Ishikawa (cell line): ENCODE measurements at regions not wholly inside any gene's neighbourhood (a gene's known extent, or its start where the extent isn't known, plus 50 kb on each side); places are given as distances from the start of the nearest gene placed in this dataset.

Experiments used
- CEBPB ChIP-seq: IDR thresholded peaks from 2 replicates; pipeline ENCODE4 v1.6.1; 2012
- EP300 ChIP-seq: IDR thresholded peaks from 2 replicates; pipeline ENCODE4 v1.6.1; 2012; ENCODE audit warnings: borderline replicate concordance
- FOXM1 ChIP-seq: IDR thresholded peaks from 2 replicates; pipeline ENCODE4 v1.6.1; 2012; ENCODE audit warnings: low read depth, borderline replicate concordance
- RAD21 ChIP-seq: IDR thresholded peaks from 2 replicates; pipeline ENCODE4 v1.6.1; 2012; ENCODE audit warnings: low read depth
- TAF1 ChIP-seq: IDR thresholded peaks from 2 replicates; pipeline ENCODE4 v1.6.1; 2012; ENCODE audit warnings: low read depth, mild to moderate bottlenecking
- TEAD4 ChIP-seq: IDR thresholded peaks from 2 replicates; pipeline ENCODE4 v1.6.1; 2012
- YY1 ChIP-seq: IDR thresholded peaks from 2 replicates; pipeline ENCODE4 v1.6.1; 2012; ENCODE audit warnings: low read depth
- TF ChIP-seq, protein P1 (sequence below): IDR thresholded peaks from 2 replicates; pipeline ENCODE4 v1.6.1; 2012
- TF ChIP-seq, protein P2 (sequence below): IDR thresholded peaks from 2 replicates; pipeline ENCODE4 v1.6.1; 2012
- TF ChIP-seq, protein P3 (sequence below): IDR thresholded peaks from 2 replicates; pipeline ENCODE4 v1.6.1; 2012; ENCODE audit warnings: low read depth, mild to moderate bottlenecking

DNA sequence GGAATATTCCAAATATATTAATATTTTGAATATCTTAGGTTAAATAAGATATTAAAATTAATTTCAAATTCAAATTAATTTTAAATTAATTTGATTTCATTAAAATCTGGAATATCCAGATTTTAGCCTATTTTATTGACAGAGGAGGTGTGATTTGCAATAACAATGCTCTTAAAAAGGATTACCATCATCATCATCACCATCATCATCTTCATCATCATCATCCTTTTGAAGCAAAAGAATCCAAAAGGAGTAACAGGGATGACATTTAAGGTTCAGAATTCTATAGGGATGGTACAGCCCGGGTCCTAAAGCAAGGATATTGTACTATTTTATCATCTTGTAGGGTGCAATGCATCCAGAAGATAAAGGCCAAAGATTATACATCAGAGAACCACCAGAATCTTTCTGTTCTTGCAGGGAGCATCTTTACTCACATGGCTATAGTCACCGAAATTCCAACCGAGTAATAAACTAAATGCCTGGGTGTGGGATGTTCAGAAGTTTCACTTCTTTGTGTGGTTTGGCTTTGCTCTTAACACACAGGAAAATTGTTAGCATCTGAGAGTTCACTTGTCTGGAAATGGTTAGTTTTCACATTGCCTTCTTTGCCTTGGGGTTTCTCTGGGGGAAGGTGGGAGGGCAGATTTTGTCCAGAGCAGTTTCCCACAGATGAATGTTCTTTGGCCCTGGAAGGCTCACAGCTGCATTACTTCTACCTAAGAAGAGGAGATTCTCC is 99.1 kb upstream of the ITGA6 start:
- TF ChIP-seq CEBPB = no peak
- TF ChIP-seq, protein P1, sequence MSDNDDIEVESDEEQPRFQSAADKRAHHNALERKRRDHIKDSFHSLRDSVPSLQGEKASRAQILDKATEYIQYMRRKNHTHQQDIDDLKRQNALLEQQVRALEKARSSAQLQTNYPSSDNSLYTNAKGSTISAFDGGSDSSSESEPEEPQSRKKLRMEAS = no peak
- no peak for TF ChIP-seq RAD21
- TF ChIP-seq TAF1 = no peak
- TF ChIP-seq EP300 = no peak
- no peak for TF ChIP-seq YY1
- no peak for TF ChIP-seq FOXM1
- TF ChIP-seq TEAD4 = no peak
- TF ChIP-seq, protein P2, sequence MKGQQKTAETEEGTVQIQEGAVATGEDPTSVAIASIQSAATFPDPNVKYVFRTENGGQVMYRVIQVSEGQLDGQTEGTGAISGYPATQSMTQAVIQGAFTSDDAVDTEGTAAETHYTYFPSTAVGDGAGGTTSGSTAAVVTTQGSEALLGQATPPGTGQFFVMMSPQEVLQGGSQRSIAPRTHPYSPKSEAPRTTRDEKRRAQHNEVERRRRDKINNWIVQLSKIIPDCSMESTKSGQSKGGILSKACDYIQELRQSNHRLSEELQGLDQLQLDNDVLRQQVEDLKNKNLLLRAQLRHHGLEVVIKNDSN = no peak
- TF ChIP-seq, protein P3, sequence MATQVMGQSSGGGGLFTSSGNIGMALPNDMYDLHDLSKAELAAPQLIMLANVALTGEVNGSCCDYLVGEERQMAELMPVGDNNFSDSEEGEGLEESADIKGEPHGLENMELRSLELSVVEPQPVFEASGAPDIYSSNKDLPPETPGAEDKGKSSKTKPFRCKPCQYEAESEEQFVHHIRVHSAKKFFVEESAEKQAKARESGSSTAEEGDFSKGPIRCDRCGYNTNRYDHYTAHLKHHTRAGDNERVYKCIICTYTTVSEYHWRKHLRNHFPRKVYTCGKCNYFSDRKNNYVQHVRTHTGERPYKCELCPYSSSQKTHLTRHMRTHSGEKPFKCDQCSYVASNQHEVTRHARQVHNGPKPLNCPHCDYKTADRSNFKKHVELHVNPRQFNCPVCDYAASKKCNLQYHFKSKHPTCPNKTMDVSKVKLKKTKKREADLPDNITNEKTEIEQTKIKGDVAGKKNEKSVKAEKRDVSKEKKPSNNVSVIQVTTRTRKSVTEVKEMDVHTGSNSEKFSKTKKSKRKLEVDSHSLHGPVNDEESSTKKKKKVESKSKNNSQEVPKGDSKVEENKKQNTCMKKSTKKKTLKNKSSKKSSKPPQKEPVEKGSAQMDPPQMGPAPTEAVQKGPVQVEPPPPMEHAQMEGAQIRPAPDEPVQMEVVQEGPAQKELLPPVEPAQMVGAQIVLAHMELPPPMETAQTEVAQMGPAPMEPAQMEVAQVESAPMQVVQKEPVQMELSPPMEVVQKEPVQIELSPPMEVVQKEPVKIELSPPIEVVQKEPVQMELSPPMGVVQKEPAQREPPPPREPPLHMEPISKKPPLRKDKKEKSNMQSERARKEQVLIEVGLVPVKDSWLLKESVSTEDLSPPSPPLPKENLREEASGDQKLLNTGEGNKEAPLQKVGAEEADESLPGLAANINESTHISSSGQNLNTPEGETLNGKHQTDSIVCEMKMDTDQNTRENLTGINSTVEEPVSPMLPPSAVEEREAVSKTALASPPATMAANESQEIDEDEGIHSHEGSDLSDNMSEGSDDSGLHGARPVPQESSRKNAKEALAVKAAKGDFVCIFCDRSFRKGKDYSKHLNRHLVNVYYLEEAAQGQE = no peak
